GM18508 (cell line): ENCODE measurements at regions not wholly inside any gene's neighbourhood (a gene's known extent, or its start where the extent isn't known, plus 50 kb on each side); places are given as distances from the start of the nearest gene placed in this dataset.
"Not testable (repeated sequence)": the region's sequence is repeated elsewhere in the genome, so short reads cannot be mapped to it uniquely, and the experiment has no call there.

ENCODE experiments used
- ATAC-seq: cut with Tn5 transposase; IDR thresholded peaks from one replicate; pipeline ENCODE4 v1.9.1; 2021; ENCODE audit warnings: moderate number of reproducible peaks; ENCODE audit not compliant: insufficient read depth, unreplicated experiment

DNA sequence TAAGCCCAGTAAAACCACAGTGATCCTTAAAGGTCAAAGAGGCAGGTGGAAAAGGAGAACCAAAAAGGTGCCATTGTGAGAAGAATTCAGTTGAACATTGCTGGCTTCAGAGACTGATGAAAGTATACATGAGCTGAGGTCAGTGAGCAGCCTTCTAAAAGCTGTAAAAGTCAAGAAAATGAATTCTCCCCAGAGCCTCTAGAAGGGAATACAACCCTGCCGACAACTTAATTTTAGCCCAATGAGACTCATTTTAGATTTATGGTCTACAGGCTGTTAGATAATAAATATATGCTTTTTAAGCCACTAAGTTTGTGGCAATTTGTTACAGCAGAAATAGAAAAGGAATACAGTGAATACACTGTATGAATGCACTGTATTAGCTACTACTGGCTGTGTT lies 911.4 kb downstream of the TRIB2 start:
- ATAC-seq = no peak

DNA sequence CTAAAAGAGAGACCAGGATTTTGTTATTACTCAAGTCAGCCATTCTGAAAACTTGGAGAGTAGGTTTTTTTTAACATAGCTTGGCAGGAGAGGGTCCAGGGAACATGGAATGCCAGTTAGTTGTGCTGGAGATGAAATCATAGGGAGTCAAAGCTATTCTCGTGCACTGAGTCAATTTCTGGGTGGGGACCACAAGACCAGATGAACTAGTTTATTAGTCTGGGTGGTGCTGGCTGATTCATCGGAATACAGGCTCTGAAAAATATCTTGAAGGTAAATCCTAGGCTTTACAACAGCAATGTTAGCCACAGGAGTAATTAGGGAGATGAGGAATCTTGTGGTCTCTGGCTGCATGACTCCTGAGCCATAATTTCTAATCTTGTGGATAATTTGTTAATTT lies 921.4 kb downstream of the TRIB2 start:
- ATAC-seq = no peak

DNA sequence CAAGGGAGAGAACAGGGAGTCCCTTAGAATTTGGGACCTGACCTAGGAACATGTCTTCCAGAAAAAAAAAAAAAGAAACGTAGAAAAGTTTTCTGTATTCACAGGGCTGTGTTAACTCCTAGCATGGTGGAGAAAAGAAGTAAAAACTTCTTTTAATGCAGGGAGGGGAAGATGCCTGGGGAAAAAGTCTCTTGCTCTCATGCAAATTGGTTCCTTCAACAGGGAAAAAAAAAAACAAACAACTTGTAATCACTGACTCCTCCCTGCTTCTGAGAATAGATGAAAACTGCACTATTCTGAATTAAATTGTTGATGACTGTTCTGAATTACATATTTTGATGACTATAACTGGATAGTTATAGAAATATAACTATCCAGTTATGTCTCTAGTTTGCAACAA lies 933.2 kb downstream of the TRIB2 start:
- ATAC-seq = no peak

DNA sequence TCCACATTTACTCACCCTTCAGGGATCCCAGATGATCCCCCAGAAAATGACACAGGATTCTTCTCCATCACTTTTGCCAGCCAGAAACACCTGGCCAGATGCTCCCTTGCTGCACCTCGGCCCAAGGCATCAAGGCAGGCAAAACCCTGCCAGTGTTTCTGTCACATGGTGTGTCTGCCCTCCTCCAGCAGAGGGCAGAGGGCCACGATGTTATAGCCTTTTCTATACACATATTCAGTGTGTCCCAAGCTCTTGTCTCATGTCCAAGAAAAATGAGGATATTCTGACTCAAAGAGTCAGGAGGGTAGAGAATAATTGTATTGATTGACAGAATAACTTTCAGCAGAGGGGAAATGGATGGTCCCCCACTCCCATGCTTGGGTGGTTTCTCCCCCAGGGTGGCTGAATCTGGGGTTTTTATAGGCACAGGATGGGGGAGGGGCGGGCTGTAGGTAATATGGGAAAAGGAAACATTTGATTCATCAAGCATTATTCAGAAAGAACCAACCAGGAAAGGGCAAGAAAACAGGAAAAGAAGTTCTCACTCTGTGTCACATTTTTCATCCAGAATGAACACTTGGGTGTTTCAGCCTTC lies 933.9 kb downstream of the TRIB2 start:
- no peak for ATAC-seq

DNA sequence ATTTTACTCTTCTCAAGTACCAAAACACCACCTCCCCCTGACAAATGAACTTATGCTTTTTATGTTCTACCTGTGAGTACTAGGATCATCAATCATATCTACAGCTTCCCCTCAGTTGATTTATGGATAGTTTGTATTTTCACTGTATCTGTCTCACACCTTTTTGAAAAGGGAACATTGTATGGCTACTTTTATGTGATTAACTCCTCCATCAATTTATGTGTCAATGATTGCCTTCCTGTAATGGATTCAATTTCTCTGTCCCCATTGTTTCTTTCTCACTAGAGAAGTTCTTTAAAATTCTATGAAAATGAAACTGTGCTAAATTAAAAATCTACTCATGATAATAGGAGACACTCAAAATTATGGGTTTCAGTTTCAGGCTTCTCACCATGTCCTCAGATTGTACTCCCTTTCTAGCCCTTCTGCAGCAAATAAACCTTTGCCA lies 935.0 kb downstream of the TRIB2 start:
- peak; percentile 68 for ATAC-seq

DNA sequence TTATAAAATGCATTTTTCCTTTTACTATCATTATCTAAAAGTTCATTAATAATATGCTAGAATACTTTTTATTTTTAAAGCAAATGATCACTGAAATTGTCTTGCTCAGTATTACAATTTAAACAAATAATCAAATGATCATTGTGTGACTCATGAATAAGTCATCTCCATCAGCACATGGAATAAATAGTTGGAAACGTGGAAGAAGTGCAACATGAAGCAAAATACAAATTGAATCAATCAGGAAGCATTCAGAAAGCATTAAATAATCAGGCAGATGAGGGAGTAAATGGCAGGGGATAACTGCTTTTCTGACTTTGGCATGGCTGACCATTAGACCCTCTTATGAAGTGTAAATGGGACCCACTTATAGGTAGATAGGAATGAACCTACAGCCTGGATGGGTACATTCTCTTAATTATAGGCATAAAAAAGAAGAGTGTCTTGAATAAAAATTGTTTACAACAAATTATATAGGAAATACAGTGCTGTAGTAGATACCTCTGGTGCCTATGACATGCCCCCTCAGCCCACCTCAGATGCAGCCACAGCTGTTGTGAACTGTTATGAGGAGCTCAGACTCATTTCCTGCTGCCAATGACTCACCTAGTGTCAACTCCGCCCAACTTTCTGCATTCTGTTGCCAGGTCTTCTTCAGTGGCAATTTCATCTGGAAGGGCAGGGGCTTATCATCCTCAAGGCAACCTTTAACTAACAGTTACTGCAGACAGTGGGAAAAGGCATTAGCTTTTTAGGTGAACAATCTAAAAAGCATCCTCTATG lies 936.0 kb downstream of the TRIB2 start:
- peak; percentile 45 for ATAC-seq

DNA sequence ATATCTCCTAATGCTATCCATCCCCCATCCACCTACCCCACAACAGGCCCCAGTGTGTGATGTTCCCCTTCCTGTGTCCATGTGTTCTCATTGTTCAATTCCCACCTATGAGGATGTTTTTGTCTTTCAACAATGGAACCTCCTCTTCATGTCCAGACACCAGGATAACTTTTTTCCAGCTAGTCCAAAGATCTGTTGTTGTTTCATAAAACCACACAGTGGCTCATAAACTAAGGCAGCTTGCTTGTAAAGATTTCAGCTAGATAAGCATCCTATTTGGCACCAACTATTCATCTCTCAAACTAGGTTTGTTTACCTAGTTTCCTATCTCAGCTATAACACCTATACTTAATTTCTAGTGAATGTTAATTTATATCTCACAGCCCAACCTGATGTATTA lies 937.7 kb downstream of the TRIB2 start:
- no peak for ATAC-seq

DNA sequence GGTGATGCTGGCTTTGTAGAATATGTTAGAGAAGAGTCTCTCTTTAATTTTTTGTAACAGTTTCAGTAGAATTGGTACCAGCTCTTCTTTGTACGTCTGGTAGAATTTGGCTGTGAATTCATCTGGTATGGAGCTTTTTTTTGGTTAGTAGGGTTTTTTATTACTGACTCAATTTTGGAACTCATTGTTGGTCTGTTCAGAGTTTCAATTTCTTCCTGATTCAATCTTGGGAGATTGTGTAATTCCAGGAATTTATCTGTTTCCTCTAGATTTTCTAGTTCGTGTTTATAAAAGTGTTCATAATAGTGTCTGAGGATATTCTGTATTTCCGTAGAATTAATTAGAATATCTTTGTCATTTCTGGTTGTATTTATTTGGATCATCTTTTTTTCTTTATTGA lies 943.5 kb downstream of the TRIB2 start:
- no peak for ATAC-seq

DNA sequence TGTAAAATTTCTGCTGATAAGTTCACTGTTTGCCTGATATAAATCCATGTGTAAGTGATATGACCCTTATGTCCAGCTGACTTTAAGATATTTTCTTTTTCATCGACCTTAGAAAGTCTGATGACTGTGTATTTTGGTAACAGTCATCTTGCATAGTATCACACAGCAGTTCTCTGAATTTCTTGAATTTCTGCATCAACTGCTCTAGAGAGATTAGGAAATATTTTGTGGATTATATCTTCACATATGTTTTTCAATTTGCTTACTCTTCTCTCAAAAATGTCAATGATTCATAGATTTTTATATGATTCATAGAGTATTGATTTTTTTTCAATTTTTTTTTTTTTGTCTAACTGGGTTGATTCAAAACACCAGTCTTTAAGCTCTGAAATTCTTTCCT lies 945.3 kb downstream of the TRIB2 start:
- no peak for ATAC-seq

DNA sequence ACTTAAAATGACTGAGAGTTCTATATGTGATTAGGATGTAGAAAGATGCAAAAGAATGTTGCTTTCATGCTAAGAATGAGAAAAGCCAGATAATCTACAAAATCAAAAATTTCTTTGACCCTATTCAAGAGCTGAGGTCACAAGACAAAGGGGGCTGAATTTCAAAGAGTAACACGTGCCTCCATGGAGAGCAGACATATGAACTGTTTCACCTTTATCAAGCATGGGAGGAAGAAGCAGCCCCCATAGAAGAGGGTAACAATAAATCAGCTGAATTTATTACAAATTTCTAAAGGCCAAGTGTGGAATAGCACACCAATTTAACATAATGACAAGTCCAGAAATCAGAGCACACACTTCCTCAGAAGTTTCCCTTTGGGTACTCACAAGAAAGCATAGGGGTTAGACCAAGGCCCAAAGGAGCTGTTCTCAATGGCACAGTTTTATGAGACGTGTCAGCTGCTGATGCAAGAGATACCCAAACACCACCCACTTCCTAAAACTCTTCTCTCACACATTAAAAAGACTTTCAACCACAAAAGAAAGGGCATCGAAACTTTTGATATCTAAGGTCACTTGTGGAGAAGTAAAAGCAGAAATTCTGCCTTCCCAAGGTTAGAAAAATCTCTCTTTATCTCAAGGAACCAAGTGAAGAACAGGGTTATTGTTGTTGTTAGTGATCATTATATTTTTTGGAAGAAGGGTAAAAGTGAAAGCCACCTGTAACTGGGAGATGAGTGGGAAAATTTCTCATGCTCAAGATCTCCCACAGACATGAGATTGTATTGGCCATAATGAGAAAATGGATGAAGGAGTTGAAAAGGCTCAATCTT lies 950.1 kb downstream of the TRIB2 start:
- ATAC-seq = peak; percentile 97

DNA sequence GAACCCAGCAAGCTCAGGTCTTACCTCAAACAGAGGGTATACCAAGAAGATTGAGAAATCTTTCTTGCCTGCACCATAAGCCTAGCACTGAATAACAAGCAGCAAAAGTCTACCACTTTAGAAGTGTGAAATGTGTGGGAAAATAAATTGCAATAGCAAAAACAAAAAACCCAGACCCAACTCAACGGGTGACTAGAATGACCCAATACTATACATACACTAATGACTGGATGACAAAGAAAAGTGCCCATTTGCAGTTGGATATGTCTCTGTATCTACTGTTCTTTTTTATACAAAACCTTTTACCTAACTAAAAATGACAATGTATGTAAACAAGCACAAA lies 950.6 kb downstream of the TRIB2 start:
- ATAC-seq = no peak

DNA sequence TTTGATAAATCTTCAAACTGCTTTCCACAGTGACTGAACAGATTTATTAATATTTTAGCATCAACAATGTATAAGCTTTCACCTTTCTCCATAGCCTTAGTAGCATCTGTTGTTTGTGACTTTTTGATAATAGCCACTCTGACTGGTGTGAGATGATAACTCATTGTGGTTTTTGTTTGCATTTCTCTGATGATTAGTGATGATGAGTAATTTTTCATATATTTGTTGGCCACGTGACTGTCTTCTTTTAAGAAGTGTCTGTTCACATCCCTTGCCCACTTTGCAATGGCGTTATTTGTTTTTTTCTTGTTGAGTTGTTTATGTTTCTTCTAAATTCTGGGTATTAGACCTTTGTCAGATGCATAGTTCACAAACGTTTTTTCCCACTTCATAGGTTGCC lies 952.9 kb downstream of the TRIB2 start:
- ATAC-seq = no peak

DNA sequence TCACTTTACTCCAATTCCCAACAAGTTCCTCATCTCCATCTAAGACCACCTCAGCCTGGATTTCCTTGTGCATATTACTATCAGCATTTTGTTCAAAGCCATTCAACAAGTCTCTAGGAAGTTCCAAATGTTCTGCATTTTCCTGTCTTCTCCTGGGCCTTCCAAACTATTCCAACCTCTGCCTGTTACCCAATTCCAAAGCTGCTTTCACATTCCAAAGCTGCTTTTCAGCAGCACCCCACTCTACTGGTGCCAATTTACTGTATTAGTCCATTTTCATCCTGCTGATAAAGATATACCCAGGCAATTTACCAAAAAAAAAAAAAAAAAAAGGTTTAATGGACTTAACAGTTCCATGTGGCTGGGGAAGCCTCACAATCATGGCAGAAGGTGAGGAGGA lies 957.1 kb downstream of the TRIB2 start:
- ATAC-seq = not testable (repeated sequence)

DNA sequence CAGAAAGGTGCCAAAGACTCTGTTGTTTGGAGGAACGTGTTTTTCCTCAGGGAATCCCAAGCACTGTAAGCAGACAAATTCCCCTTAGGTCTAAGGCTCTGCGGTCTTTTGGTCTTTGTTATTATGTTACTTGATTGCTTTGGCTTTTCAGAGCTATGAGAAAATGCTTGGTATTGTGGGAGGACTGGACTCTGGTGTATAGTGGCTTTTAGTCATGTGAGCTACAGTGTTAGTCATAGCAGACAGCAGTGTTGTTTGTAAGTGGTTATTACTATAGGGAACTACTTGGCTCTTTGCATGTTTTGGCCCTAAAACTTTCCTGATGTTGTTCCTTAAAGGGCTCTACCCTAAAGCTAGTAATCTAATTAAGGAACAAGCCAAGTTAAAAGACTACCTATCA lies 956.2 kb upstream of the LRATD1 start:
- ATAC-seq = no peak

DNA sequence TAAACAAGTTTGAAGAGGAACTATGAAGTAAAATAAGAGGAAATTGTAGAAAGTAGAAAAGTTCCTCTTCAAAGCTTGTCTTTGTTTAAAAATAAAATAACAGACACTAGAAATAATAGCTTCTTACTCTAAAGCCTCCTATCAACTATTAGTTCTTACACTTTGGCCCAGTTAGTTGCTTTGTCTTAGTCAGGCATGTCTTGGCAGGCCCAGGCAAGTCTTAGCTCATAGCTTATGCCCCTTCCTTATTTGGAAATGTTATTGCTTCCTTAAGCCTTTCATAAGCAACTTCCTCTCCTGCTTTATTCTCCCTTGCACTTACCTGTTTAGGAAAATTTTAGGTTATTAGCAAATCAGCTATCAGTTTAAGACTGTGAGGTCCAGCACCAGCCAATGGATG lies 950.6 kb upstream of the LRATD1 start:
- no peak for ATAC-seq

DNA sequence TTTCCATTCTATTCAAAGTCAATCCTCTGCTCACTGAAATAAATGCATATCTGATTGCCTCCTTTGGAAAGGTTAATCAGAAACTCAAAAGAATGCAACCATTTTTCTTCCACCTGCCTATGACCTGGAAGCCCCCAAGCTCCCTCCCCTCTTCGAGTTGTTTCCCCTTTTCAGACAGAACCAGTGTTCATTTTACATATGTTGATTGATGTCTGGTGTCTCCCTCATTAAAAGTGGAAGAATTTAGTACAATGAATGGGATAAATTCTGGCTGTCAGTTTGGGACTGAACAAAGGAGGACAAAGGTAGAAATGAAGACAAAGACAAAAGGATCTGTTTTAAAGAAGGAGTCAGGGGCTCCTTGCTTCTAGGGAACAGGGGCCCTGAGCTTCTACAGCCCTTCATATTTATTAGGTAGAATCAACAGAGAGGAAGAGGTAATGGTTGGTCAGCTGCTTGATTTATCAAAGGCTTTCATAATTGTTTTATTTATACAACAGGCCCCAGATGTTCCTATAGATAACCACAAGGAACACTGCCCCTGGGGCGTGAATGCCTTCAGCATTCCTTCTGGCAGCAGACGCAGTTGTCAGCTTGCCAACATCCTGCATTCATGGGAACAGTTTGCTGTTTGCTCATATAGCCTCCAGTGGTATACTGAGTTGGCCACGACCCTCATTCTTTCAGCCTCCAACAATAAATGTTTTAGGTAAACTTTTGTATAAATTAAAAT lies 949.8 kb upstream of the LRATD1 start:
- no peak for ATAC-seq

DNA sequence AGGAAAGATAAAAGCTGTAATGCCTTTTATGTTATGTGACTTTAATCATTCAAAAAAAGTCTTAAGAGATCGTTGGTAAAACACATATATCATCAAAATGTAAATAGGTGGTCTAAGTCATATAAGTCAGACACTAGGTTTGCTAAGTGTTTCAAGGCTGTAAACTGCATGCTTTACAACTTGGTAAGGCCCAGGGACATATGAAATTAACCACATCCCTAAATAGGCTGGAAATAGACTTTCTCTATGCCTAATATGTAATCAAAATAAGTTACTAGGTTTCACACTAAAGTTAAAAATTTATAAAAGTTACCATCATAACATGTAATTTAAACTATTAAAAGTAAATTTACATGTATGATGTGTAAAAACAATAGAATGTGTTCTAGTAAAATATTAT lies 946.3 kb upstream of the LRATD1 start:
- ATAC-seq = peak; percentile 92

DNA sequence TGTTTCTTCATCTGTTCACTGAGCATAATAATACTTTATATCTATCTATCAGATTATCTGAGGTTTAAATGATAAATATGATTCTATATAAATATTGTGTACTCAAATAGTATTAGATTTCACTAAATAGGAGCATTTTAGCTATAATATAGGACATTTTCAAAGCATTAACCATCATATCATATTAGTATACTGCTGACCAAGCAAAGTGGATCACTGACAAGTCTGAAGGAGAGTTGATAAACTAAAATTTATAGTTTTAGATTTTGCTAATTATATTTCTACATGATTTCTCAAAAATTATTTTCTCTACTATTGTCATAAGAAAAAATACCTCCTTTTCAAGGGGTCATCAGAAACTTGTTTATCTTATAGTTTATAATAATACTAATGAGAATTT lies 937.8 kb upstream of the LRATD1 start:
- ATAC-seq = no peak

DNA sequence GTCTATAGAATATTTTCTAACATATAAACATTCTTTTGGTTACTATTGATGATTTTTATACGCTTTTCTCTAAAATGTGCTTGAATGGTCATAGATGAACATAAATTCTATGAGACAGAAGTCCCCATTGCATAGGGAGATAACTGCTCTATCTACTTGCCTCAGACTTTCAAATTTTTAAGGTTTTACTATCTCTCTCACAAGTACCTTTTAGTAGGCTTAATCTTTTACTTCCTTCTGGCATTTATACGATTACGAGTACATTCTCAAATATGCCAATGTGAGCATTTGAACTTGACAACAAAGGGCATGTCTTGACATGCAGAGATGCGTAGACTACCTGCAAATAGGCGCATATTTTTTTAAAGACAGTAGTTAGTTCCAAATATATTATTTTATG lies 935.9 kb upstream of the LRATD1 start:
- ATAC-seq = no peak

DNA sequence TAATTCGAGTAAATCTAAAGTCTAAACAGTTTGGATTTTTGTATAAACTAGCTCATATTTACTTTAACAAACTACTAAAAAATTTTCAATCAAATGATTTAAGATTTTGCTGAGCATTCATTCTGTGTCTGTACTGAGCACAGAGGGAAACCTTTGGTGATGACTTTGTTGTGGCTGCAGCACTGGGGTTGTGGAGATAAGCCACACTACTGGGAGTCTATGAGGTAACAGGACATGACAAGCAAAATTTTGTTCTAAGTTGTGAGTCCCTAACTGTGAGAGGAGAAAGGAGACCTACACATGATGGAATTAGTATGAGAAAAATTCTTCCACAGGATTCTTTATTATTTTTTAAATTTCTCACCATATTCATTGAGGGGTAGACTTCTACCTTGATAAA lies 933.7 kb upstream of the LRATD1 start:
- no peak for ATAC-seq

DNA sequence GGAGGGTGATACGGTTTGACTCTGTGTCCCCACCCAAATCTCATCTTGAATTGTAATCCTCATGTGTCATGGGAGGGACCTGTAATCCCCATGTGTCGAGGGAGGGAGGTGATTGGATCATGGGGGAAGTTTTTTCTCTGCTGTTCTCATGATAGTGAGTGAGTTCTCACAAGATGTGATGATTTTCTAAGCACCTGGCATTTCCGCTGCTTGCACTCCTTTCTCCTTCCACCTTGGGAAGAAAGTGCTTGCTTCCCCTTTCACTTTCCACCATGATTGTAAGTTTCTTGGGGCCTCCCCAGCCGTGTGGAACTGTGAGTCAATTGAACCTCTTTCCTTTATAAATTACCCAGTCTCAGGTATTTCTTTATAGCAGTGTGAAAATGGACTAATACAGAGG lies 932.6 kb upstream of the LRATD1 start:
- ATAC-seq = not testable (repeated sequence)
